ENCODE measurements at regions not wholly inside any gene's neighbourhood (a gene's known extent, or its start where the extent isn't known, plus 50 kb on each side); places are given as distances from the start of the nearest gene placed in this dataset.

DNA sequence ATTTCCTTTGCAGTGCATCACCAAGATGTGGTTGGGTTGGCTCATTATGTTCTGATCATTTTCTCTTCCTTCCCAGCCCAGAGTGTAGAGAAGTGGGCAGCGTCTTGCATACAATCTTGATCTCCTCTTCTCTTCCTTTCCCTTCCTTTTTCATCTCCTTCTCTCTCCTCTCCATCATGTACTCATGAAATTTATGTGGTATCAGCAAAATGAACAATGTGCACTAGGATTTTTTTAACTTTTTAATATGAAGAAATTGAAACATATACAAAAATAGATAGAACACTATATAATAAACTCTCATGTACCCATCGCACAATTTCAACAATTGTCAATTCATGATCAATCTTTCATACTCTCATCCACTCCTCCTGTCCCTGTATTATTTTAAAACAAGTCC, 593.5 kb downstream of the BCOR start:
- Histone ChIP-seq H4K20me1 (ENCODE audit: insufficient read depth, low read length) (no peaks in the 10 kb centered on the region), H3K27ac (ENCODE audit: low read length) (no peak overlapping the region)

DNA sequence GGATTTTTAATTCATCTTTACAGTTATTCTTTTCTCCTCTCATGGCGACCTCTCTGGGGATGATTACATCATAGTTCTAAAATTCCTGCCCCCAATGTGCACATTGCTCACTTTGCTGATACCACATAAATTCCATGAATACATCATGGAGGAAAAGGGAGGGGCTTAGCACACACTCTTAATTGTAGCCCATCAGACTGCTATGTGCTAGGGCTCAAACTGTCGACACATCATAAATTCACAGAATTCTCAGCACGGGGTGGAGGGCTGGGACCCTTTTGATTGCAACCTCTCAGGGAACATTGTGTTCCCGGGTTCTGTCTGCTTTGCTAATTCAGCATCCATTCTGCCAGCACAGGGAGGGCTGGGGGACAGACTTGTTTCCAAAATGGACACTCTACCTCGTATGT, 592.9 kb downstream of the BCOR start:
- no peaks in the 10 kb centered on the region for H4K20me1 ChIP-seq (ENCODE audit: insufficient read depth, low read length)
- no peaks in the 10 kb centered on the region for H3K79me2 ChIP-seq (ENCODE audit: low read length)
- H3K4me2 ChIP-seq (ENCODE audit: low read length), result no peak overlapping the region
- peaks cover 17% of the 10 kb centered on the region for H3K4me1 ChIP-seq (ENCODE audit: low read length)
- TF ChIP-seq, protein P1, sequence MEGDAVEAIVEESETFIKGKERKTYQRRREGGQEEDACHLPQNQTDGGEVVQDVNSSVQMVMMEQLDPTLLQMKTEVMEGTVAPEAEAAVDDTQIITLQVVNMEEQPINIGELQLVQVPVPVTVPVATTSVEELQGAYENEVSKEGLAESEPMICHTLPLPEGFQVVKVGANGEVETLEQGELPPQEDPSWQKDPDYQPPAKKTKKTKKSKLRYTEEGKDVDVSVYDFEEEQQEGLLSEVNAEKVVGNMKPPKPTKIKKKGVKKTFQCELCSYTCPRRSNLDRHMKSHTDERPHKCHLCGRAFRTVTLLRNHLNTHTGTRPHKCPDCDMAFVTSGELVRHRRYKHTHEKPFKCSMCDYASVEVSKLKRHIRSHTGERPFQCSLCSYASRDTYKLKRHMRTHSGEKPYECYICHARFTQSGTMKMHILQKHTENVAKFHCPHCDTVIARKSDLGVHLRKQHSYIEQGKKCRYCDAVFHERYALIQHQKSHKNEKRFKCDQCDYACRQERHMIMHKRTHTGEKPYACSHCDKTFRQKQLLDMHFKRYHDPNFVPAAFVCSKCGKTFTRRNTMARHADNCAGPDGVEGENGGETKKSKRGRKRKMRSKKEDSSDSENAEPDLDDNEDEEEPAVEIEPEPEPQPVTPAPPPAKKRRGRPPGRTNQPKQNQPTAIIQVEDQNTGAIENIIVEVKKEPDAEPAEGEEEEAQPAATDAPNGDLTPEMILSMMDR (IDR thresholded peaks at IDR 0.05; ENCODE audit: low read depth, low read length), result no peak
- no peak for TF ChIP-seq EZH2phosphoT487 (IDR thresholded peaks at IDR 0.05; ENCODE audit: low read depth)
- H3K27me3 ChIP-seq (ENCODE audit: low read depth, low read length), result peaks cover 17% of the 10 kb centered on the region
- H3K27ac ChIP-seq (ENCODE audit: low read length), result no peak overlapping the region
- peaks cover 2% of the 10 kb centered on the region for H3K36me3 ChIP-seq (replicated peaks; ENCODE audit: low read depth, low read length)
- H2AFZ ChIP-seq (ENCODE audit: low read depth, low read length), result no peak overlapping the region
- H3K4me3 ChIP-seq (ENCODE audit: low read length), result no peak overlapping the region
- H3K9me3 ChIP-seq (ENCODE audit: insufficient read depth, low read length), result no peaks in the 10 kb centered on the region
- H3K9ac ChIP-seq (ENCODE audit: low read length), result no peak overlapping the region

More for the DNA sequence above, 593.5 kb downstream of the BCOR start:
- no peak for TF ChIP-seq EZH2phosphoT487 (IDR thresholded peaks at IDR 0.05; ENCODE audit: low read depth)
- TF ChIP-seq, protein P1 (IDR thresholded peaks at IDR 0.05; ENCODE audit: low read depth, low read length), result no peak
- H2AFZ ChIP-seq (ENCODE audit: low read depth, low read length), result no peak overlapping the region
- H3K9me3 ChIP-seq (ENCODE audit: insufficient read depth, low read length), result no peaks in the 10 kb centered on the region
- no peak overlapping the region for H3K4me2 ChIP-seq (ENCODE audit: low read length)
- peaks cover 17% of the 10 kb centered on the region for H3K4me1 ChIP-seq (ENCODE audit: low read length)
- peaks cover 17% of the 10 kb centered on the region for H3K27me3 ChIP-seq (ENCODE audit: low read depth, low read length)
- no peak overlapping the region for H3K4me3 ChIP-seq (ENCODE audit: low read length)
- no peaks in the 10 kb centered on the region for H3K36me3 ChIP-seq (replicated peaks; ENCODE audit: low read depth, low read length)
- no peaks in the 10 kb centered on the region for H3K79me2 ChIP-seq (ENCODE audit: low read length)
- no peak overlapping the region for H3K9ac ChIP-seq (ENCODE audit: low read length)

DNA sequence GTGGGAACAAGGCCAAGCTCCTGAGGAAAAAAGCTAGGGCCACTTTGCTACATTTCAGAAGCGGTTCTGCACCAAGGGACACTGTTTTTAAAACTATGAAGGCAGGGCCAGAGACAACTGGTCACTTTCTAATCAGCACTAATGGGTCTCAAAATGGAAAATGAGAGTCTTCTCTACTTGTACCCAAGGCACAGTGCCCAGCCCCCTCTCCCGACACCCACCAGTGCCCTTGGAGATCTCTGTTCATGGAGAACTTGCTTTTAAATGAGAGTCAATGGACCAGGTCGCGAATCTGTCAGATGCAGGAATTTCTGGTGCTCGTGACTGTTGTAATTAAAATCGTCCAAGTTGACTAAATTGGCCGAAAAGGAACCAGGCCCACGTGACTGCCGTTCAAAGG, 591.6 kb downstream of the BCOR start:
- Histone ChIP-seq H3K9ac (ENCODE audit: low read length) (no peak overlapping the region), H3K4me1 (ENCODE audit: low read length) (peaks cover 17% of the 10 kb centered on the region), H3K27me3 (ENCODE audit: low read depth, low read length) (peaks cover 9% of the 10 kb centered on the region; the same call in 1 of the 2 replicates), H4K20me1 (ENCODE audit: insufficient read depth, low read length) (no peaks in the 10 kb centered on the region), H2AFZ (ENCODE audit: low read depth, low read length) (no peak overlapping the region), H3K27ac (ENCODE audit: low read length) (no peak overlapping the region), H3K9me3 (ENCODE audit: insufficient read depth, low read length) (no peaks in the 10 kb centered on the region), H3K36me3 (replicated peaks; ENCODE audit: low read depth, low read length) (peaks cover 2% of the 10 kb centered on the region), H3K4me2 (ENCODE audit: low read length) (no peak overlapping the region), H3K79me2 (ENCODE audit: low read length) (no peaks in the 10 kb centered on the region), H3K4me3 (ENCODE audit: low read length) (no peak overlapping the region)
- TF ChIP-seq, protein P1 (IDR thresholded peaks at IDR 0.05; ENCODE audit: low read depth, low read length), result no peak
- TF ChIP-seq EZH2phosphoT487 (IDR thresholded peaks at IDR 0.05; ENCODE audit: low read depth), result no peak

DNA sequence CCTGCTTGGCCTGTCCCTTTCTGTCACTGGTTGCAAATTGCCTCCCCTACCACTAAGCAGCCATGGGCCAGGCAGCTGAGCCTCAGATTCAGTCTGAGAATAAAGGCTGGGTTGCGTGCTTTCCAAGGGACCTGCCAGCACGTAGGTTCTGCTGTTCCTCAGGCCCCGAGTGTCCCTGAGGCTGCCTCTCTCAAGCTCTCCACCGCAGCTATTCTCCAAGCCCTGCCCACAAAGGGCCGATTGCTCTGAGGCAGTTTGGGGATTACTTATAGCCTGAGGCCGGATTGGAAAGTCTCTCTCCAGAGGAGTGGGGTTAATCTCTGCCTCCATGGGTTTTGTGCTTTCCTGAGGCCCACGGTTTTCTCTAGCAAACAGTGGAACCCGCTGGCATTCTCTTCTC, 590.7 kb downstream of the BCOR start:
- Histone ChIP-seq H4K20me1 (ENCODE audit: insufficient read depth, low read length) (no peaks in the 10 kb centered on the region), H3K27ac (ENCODE audit: low read length) (no peak overlapping the region), H3K4me1 (ENCODE audit: low read length) (peaks cover 17% of the 10 kb centered on the region), H2AFZ (ENCODE audit: low read depth, low read length) (no peak overlapping the region), H3K79me2 (ENCODE audit: low read length) (no peaks in the 10 kb centered on the region), H3K36me3 (replicated peaks; ENCODE audit: low read depth, low read length) (peaks cover 2% of the 10 kb centered on the region), H3K9me3 (ENCODE audit: insufficient read depth, low read length) (no peaks in the 10 kb centered on the region), H3K4me3 (ENCODE audit: low read length) (no peak overlapping the region), H3K27me3 (ENCODE audit: low read depth, low read length) (peaks cover 9% of the 10 kb centered on the region; the same call in 1 of the 2 replicates), H3K9ac (ENCODE audit: low read length) (no peak overlapping the region), H3K4me2 (ENCODE audit: low read length) (no peak overlapping the region)
- no peak for TF ChIP-seq EZH2phosphoT487 (IDR thresholded peaks at IDR 0.05; ENCODE audit: low read depth)
- TF ChIP-seq, protein P1 (IDR thresholded peaks at IDR 0.05; ENCODE audit: low read depth, low read length), result no peak

All from OCI-LY3 (cell line).